HCT116 (cell line): ENCODE measurements at regions not wholly inside any gene's neighbourhood (a gene's known extent, or its start where the extent isn't known, plus 50 kb on each side); places are given as distances from the start of the nearest gene placed in this dataset.

Source experiments
- ATAC-seq: fragments of 200-7000 bp; cut with Tn5 transposase; 2 replicates; pipeline ENCODE4 v1.9.1; 2020; ENCODE audit warnings: mild to moderate bottlenecking, moderate library complexity
- BruUV-seq: library from RNA; stranded (reverse); fragments of 400-500 nt; replicated peaks from 2 replicates; lab custom pipeline; 2021; lab: Mats Ljungman, UMichigan
- CTCF ChIA-PET: fragments of 300-600 bp; sonication (Branson Sonifier 250); formaldehyde crosslinking; loops from one replicate; lab custom pipeline; 2021; ENCODE audit warnings: antibody characterized with exemption; lab: Charles Lee
- POLR2A ChIA-PET: fragments of 300-600, 350-600 bp; sonication (Branson Sonifier 250); formaldehyde crosslinking; loops from one replicate; lab custom pipeline; 2021; ENCODE audit warnings: antibody characterized with exemption; lab: Charles Lee
- RAD21 ChIA-PET, 2 experiments: fragments of 300-600 bp; sonication (Branson Sonifier 250); formaldehyde crosslinking; loops; one replicate each; lab custom pipeline; 2023; ENCODE audit warnings: low total read pairs in 2 of 2; ENCODE audit not compliant: uncharacterized antibody in 2 of 2, unreplicated experiment in 2 of 2, low non-redundant PET in 1 of 2; lab: Charles Lee
- DNase-seq: peaks from one replicate; pipeline ENCODE4 v3.0.0-alpha.2; 2010; ENCODE audit warnings: low read depth, low spot score
- H2AFZ ChIP-seq: fragments of 200-600 bp; shearing (Covaris generic), sonication (generic); 2 replicates; pipeline ENCODE4 v1.6.1; 2017; ENCODE audit warnings: low read depth, mixed run types, mixed read lengths, antibody characterized with exemption, low read length; ENCODE audit not compliant: poor library complexity, severe bottlenecking
- H3K27ac ChIP-seq: 2 replicates; pipeline ENCODE4 v1.5.1; 2012; ENCODE audit warnings: low read depth, low read length
- H3K27me3 ChIP-seq: fragments of 200-600 bp; sonication (generic); 2 replicates; pipeline ENCODE4 v1.6.1; 2016; ENCODE audit warnings: mixed run types, low read length, mixed read lengths; ENCODE audit not compliant: insufficient read depth
- H3K36me3 ChIP-seq, 2 experiments: fragments of 200-500 bp in 1 of 2; fragments of 200-600 bp in 1 of 2; sonication (Bioruptor generic) in 1 of 2; sonication (generic) in 1 of 2; 2 replicates each; pipeline versions ENCODE4 v1.5.1 to v1.6.1; 2014 to 2016; ENCODE audit warnings: low read length in 2 of 2, inconsistent platforms in 1 of 2, mixed read lengths in 1 of 2, mixed run types in 1 of 2; ENCODE audit not compliant: insufficient read depth in 2 of 2, control insufficient read depth in 1 of 2
- H3K4me1 ChIP-seq, 2 experiments: fragments of 200-600 bp in 1 of 2; sonication (generic) in 1 of 2; 2 replicates each; pipeline versions ENCODE4 v1.5.1 to v1.6.1; 2012 to 2017; ENCODE audit warnings: low read length in 2 of 2, inconsistent platforms in 1 of 2, mild to moderate bottlenecking in 1 of 2, mixed read lengths in 1 of 2, mixed run types in 1 of 2, moderate library complexity in 1 of 2; ENCODE audit not compliant: insufficient read depth in 2 of 2, control insufficient read depth in 1 of 2
- H3K4me2 ChIP-seq: fragments of 200-600 bp; sonication (generic); 2 replicates; pipeline ENCODE4 v1.6.1; 2017; ENCODE audit warnings: mixed run types, low read length, mixed read lengths
- H3K4me3 ChIP-seq, 2 experiments: fragments of 200-600 bp in 1 of 2; sonication (generic) in 1 of 2; replicated peaks in 1 of 2; 2 replicates each; pipeline ENCODE4 v1.5.1; 2011 to 2016; ENCODE audit warnings: low read length in 2 of 2, control low read depth in 1 of 2, low read depth in 1 of 2, mild to moderate bottlenecking in 1 of 2, mixed read lengths in 1 of 2, mixed run types in 1 of 2
- H3K79me2 ChIP-seq: fragments of 200-600 bp; sonication (generic); 2 replicates; pipeline ENCODE4 v1.6.1; 2017; ENCODE audit warnings: mild to moderate bottlenecking, mixed run types, low read length, moderate library complexity, mixed read lengths; ENCODE audit not compliant: insufficient read depth
- H3K9ac ChIP-seq: fragments of 200-600 bp; sonication (generic); 2 replicates; pipeline ENCODE4 v1.6.1; 2016; ENCODE audit warnings: low read length, mixed read lengths
- H3K9me2 ChIP-seq: fragments of 200-600 bp; sonication (generic), shearing (Covaris generic); 2 replicates; pipeline ENCODE4 v1.6.1; 2017; ENCODE audit warnings: mixed run types, mild to moderate bottlenecking, moderate library complexity; ENCODE audit not compliant: insufficient read depth
- H3K9me3 ChIP-seq, 2 experiments: fragments of 200-500 bp in 1 of 2; fragments of 200-600 bp in 1 of 2; sonication (Bioruptor generic) in 1 of 2; sonication (generic) in 1 of 2; 2 replicates each; pipeline ENCODE4 v1.6.1; 2014 to 2017; ENCODE audit warnings: low read length in 2 of 2, mixed read lengths in 2 of 2, inconsistent platforms in 1 of 2, low read depth in 1 of 2, mild to moderate bottlenecking in 1 of 2, mixed run types in 1 of 2, moderate library complexity in 1 of 2; ENCODE audit not compliant: control insufficient read depth in 1 of 2, insufficient read depth in 1 of 2
- H4K20me1 ChIP-seq: fragments of 200-600 bp; sonication (generic), shearing (Covaris generic); 2 replicates; pipeline ENCODE4 v1.6.1; 2017; ENCODE audit warnings: mixed run types, mild to moderate bottlenecking, moderate library complexity; ENCODE audit not compliant: insufficient read depth
- EZH2 ChIP-seq: fragments of 200-600 bp; sonication (generic); IDR thresholded peaks from 2 replicates; pipeline ENCODE4 v1.6.1; 2017; ENCODE audit warnings: antibody characterized with exemption, mixed run types
- EZH2phosphoT487 ChIP-seq: fragments of 200-600 bp; IDR thresholded peaks from 2 replicates; pipeline ENCODE4 v1.6.1; 2018; ENCODE audit warnings: antibody characterized with exemption, borderline replicate concordance
- POLR2AphosphoS5 ChIP-seq: IDR thresholded peaks from 2 replicates; pipeline ENCODE4 v1.6.1; 2011; ENCODE audit warnings: mild to moderate bottlenecking, low read depth, low read length, moderate library complexity
- SP1 ChIP-seq: IDR thresholded peaks from 2 replicates; pipeline ENCODE4 v1.6.1; 2012; ENCODE audit warnings: low read depth
- TCF7L2 ChIP-seq: IDR thresholded peaks from 2 replicates; pipeline ENCODE4 v1.7.0; 2011; ENCODE audit warnings: borderline replicate concordance, inconsistent platforms; ENCODE audit not compliant: insufficient read depth, insufficient read length; ENCODE audit errors: extremely low read depth
- YY1 ChIP-seq: IDR thresholded peaks from 2 replicates; pipeline ENCODE4 v1.6.1; 2011; ENCODE audit warnings: low read length, low read depth, moderate library complexity, mild to moderate bottlenecking; ENCODE audit not compliant: insufficient replicate concordance; ENCODE audit errors: extremely low read depth
- ZFX ChIP-seq: fragments of 450-650 bp; IDR thresholded peaks from 2 replicates; pipeline ENCODE4 v1.6.1; 2017
- intact Hi-C: fragments of 100-400 bp; cut with micrococcal nuclease; formaldehyde crosslinking; loops from 2 replicates; pipeline ENCODE4 v1.10.0; 2022
- TF ChIP-seq, protein P1 (sequence below), 3 experiments: fragments of 200-600 bp in 1 of 3; sonication (generic) in 1 of 3; IDR thresholded peaks in 2 of 3; conservative IDR thresholded peaks in 1 of 3; 2 replicates each; pipeline ENCODE4 v1.5.1; 2012 to 2017; ENCODE audit warnings: low read depth in 2 of 3, low read length in 2 of 3, antibody characterized with exemption in 1 of 3, borderline replicate concordance in 1 of 3, control low read depth in 1 of 3, mild to moderate bottlenecking in 1 of 3, mixed read lengths in 1 of 3, mixed run types in 1 of 3, moderate library complexity in 1 of 3; ENCODE audit not compliant: insufficient read depth in 1 of 3
- TF ChIP-seq, protein P2 (sequence below): IDR thresholded peaks from 2 replicates; pipeline ENCODE4 v1.6.1; 2012

- H3K79me2 ChIP-seq = no peaks in the 10 kb centered on the region
- no peak for TF ChIP-seq SP1
- TF ChIP-seq ZFX = no peak
- no peaks in the 10 kb centered on the region for H3K36me3 ChIP-seq
- ChIA-PET RAD21 (no interaction called here), POLR2A (no interaction called here), CTCF (no interaction called here)
- no peak overlapping the region for H2AFZ ChIP-seq
- H3K4me3 ChIP-seq = no peak overlapping the region
- no peaks in the 10 kb centered on the region for H3K9me3 ChIP-seq
- H3K9ac ChIP-seq = no peak overlapping the region
- no peaks in the 10 kb centered on the region for H3K27me3 ChIP-seq
- ATAC-seq (no peak), DNase-seq (no peak)
- no peaks in the 10 kb centered on the region for H3K9me2 ChIP-seq
- H3K27ac ChIP-seq = no peak overlapping the region
- no peaks in the 10 kb centered on the region for H3K4me1 ChIP-seq
- no peaks in the 10 kb centered on the region for H4K20me1 ChIP-seq
- intact Hi-C loops = no loop called here
- no TSS peak for BruUV-seq
- no peak overlapping the region for H3K4me2 ChIP-seq
These were observed 577.0 kb upstream of the KCNMB2 start for GRCh38 chr3:177959188-177959587.

DNA sequence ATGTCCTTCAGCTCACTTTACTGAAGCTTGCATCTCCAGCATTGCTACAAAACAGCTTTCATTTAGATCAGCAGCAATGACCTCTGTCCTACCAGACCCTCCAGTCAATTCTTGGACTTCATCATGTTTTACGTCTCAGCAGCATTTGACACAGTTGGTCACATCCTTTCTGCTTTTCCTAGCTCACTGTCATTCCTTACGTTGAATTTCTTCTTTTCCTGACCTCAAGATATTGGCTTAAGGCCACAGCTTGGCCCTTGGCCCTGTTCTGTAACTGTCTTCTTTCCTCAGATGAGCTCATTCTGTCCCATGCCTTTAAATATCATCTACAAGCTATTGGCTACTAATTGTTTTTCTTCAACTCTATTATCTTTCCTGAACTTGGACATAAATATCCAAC lies 576.2 kb upstream of the KCNMB2 start:
- Histone ChIP-seq H3K4me1 (no peaks in the 10 kb centered on the region), H3K4me2 (no peak overlapping the region), H4K20me1 (no peaks in the 10 kb centered on the region), H3K4me3 (no peak overlapping the region), H3K9me3 (no peaks in the 10 kb centered on the region), H3K9me2 (no peaks in the 10 kb centered on the region), H3K79me2 (no peaks in the 10 kb centered on the region), H3K27ac (no peak overlapping the region), H2AFZ (no peak overlapping the region), H3K27me3 (no peaks in the 10 kb centered on the region), H3K9ac (no peak overlapping the region), H3K36me3 (no peaks in the 10 kb centered on the region)
- BruUV-seq = no TSS peak
- ChIA-PET CTCF (no interaction called here), RAD21 (no interaction called here), POLR2A (no interaction called here)
- no peak for TF ChIP-seq SP1
- TF ChIP-seq, protein P1, sequence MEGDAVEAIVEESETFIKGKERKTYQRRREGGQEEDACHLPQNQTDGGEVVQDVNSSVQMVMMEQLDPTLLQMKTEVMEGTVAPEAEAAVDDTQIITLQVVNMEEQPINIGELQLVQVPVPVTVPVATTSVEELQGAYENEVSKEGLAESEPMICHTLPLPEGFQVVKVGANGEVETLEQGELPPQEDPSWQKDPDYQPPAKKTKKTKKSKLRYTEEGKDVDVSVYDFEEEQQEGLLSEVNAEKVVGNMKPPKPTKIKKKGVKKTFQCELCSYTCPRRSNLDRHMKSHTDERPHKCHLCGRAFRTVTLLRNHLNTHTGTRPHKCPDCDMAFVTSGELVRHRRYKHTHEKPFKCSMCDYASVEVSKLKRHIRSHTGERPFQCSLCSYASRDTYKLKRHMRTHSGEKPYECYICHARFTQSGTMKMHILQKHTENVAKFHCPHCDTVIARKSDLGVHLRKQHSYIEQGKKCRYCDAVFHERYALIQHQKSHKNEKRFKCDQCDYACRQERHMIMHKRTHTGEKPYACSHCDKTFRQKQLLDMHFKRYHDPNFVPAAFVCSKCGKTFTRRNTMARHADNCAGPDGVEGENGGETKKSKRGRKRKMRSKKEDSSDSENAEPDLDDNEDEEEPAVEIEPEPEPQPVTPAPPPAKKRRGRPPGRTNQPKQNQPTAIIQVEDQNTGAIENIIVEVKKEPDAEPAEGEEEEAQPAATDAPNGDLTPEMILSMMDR (IDR thresholded peaks at IDR 0.05 in 2 of 3, conservative IDR thresholded peaks at IDR 0.05 in 1 of 3; ENCODE audit: borderline replicate concordance in 1 of 3, insufficient read depth in 1 of 3, low read depth in 2 of 3, low read length in 2 of 3) = no peak
- TF ChIP-seq POLR2AphosphoS5 = no peak
- no peak for TF ChIP-seq EZH2
- no peak for TF ChIP-seq EZH2phosphoT487
- TF ChIP-seq, protein P2, sequence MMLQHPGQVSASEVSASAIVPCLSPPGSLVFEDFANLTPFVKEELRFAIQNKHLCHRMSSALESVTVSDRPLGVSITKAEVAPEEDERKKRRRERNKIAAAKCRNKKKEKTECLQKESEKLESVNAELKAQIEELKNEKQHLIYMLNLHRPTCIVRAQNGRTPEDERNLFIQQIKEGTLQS = no peak
- no peak for TF ChIP-seq TCF7L2
- no peak for TF ChIP-seq YY1
- ATAC-seq (no peak), DNase-seq (no peak)
- intact Hi-C loops = no loop called here
